ENCODE measurements at regions not wholly inside any gene's neighbourhood (a gene's known extent, or its start where the extent isn't known, plus 50 kb on each side); places are given as distances from the start of the nearest gene placed in this dataset.
A peak's percentile ranks its signal among the peaks of the same experiment; 100 is the strongest.

- TF ChIP-seq MXI1 (IDR thresholded peaks at IDR 0.05; ENCODE audit: low read depth, low read length) (no peak), MEF2A (IDR thresholded peaks at IDR 0.05; ENCODE audit: borderline replicate concordance, low read depth) (no peak), NFIC (IDR thresholded peaks at IDR 0.05; ENCODE audit: borderline replicate concordance) (no peak), CHD2 (IDR thresholded peaks at IDR 0.05; ENCODE audit: low read length, partially characterized antibody) (no peak), USF2 (IDR thresholded peaks at IDR 0.05; ENCODE audit: borderline replicate concordance, low read depth, low read length) (no peak), RFX5 (IDR thresholded peaks at IDR 0.05; ENCODE audit: low read length) (no peak), RCOR1 (IDR thresholded peaks at IDR 0.05; ENCODE audit: low read length) (no peak), NRF1 (IDR thresholded peaks at IDR 0.05; ENCODE audit: low read depth, low read length) (no peak), MAX (IDR thresholded peaks at IDR 0.05; ENCODE audit: low read depth) (no peak), PBX3 (IDR thresholded peaks at IDR 0.05) (no peak)
Observed at GRCh38 chr3:107249132-107249531, 128.1 kb upstream of the CCDC54 start (continued).

- no peak overlapping the region for H3K4me2 ChIP-seq
- no peaks in the 10 kb centered on the region for H4K20me1 ChIP-seq (ENCODE audit: insufficient read depth)
- POLR2A ChIA-PET: no interaction called here
- H3K36me3 ChIP-seq (replicated peaks in 1 of 2; ENCODE audit: control insufficient read depth in 1 of 2, insufficient read depth in 2 of 2, low read length in 1 of 2): peaks cover 33% of the 10 kb centered on the region in 2 experiments
- CTCF ChIA-PET: no interaction called here
- WGBS (ENCODE audit: low lambda C conversion rate): 82% methylated on average over 3 of the region's 4 CpGs
- no peaks in the 10 kb centered on the region for H3F3A ChIP-seq (replicated peaks; ENCODE audit: insufficient read depth)
- TF ChIP-seq USF2 (IDR thresholded peaks at IDR 0.05; ENCODE audit: borderline replicate concordance, low read depth, low read length) (no peak), NFIC (IDR thresholded peaks at IDR 0.05; ENCODE audit: borderline replicate concordance) (no peak), RAD21 (IDR thresholded peaks at IDR 0.05; ENCODE audit: low read length) (0 out of 2 replicates have a peak, but pooled peaks have one; percentile 15), RFX5 (IDR thresholded peaks at IDR 0.05; ENCODE audit: low read length) (no peak), RCOR1 (IDR thresholded peaks at IDR 0.05; ENCODE audit: low read length) (0 out of 2 replicates have a peak, but pooled peaks have one; percentile 56)
- H3K4me1 ChIP-seq (ENCODE audit: control insufficient read depth in 1 of 2, insufficient read depth in 2 of 2, low read depth in 1 of 2, low read length in 1 of 2): peaks cover 0 to 2% of the 10 kb centered on the region in 2 experiments; a peak in 1 of 4 replicates
- DNase-seq: peak; percentile 22
- no peaks in the 10 kb centered on the region for H3K9me2 ChIP-seq
- H2AFZ ChIP-seq (ENCODE audit: low read depth): no peak overlapping the region
- H3K79me2 ChIP-seq (ENCODE audit: insufficient read depth): peaks cover 9% of the 10 kb centered on the region; the same call in 1 of the 2 replicates
- no peak overlapping the region for H3K9ac ChIP-seq
- H3K4me3 ChIP-seq (ENCODE audit: low read depth in 2 of 2, low read length in 1 of 2): no peak overlapping the region
- H3K27ac ChIP-seq (ENCODE audit: low read depth in 2 of 2, low read length in 1 of 2): no peak overlapping the region
- no peaks in the 10 kb centered on the region for H3K27me3 ChIP-seq (ENCODE audit: insufficient read depth)
- no peaks in the 10 kb centered on the region for H3K9me3 ChIP-seq
Observed at GRCh38 chr3:107250221-107250620, 127.0 kb upstream of the CCDC54 start.

GRCh38 chr3:107251819-107252218, 125.4 kb upstream of the CCDC54 start:
- WGBS (ENCODE audit: low lambda C conversion rate): 100% methylated on average over 5 of the region's 5 CpGs
- Histone ChIP-seq H3K9me3 (no peaks in the 10 kb centered on the region), H3K9me2 (no peaks in the 10 kb centered on the region), H3K4me2 (no peak overlapping the region), H3K9ac (no peak overlapping the region), H3K27ac (ENCODE audit: low read depth in 2 of 2, low read length in 1 of 2) (no peak overlapping the region), H3F3A (replicated peaks; ENCODE audit: insufficient read depth) (no peaks in the 10 kb centered on the region), H4K20me1 (ENCODE audit: insufficient read depth) (no peaks in the 10 kb centered on the region), H3K27me3 (ENCODE audit: insufficient read depth) (no peaks in the 10 kb centered on the region), H2AFZ (ENCODE audit: low read depth) (no peak overlapping the region), H3K4me3 (ENCODE audit: low read depth in 2 of 2, low read length in 1 of 2) (no peak overlapping the region), H3K4me1 (ENCODE audit: control insufficient read depth in 1 of 2, insufficient read depth in 2 of 2, low read depth in 1 of 2, low read length in 1 of 2) (peaks cover 0 to 2% of the 10 kb centered on the region in 2 experiments; a peak in 1 of 4 replicates), H3K36me3 (replicated peaks in 1 of 2; ENCODE audit: control insufficient read depth in 1 of 2, insufficient read depth in 2 of 2, low read length in 1 of 2) (peaks cover 21 to 23% of the 10 kb centered on the region in 2 experiments), H3K79me2 (ENCODE audit: insufficient read depth) (no peaks in the 10 kb centered on the region)
- DNase-seq: no peak
- ChIA-PET CTCF (interaction anchor here (0.6 to 1.9 kb wide), 6 partner anchors 15 to 1226 kb away, joined by 3 to 8 read pairs (median 4); no protein-coding TSS in a partner anchor), POLR2A (no interaction called here)
- no peak for TF ChIP-seq TEAD4 (IDR thresholded peaks at IDR 0.05; ENCODE audit: borderline replicate concordance, insufficient read depth)
- no peak for TF ChIP-seq USF1 (IDR thresholded peaks at IDR 0.05; ENCODE audit: borderline replicate concordance, low read depth)
- no peak for TF ChIP-seq YY1 (IDR thresholded peaks at IDR 0.05; ENCODE audit: low read depth)
- TF ChIP-seq CHD2 (IDR thresholded peaks at IDR 0.05; ENCODE audit: low read length, partially characterized antibody): no peak
- no peak for TF ChIP-seq TAF1 (IDR thresholded peaks at IDR 0.05; ENCODE audit: borderline replicate concordance, low read depth, low read length)
- no peak for TF ChIP-seq NRF1 (IDR thresholded peaks at IDR 0.05; ENCODE audit: low read depth, low read length)
- TF ChIP-seq REST (IDR thresholded peaks at IDR 0.05; ENCODE audit: low read depth, low read length): no peak
- no peak for TF ChIP-seq RXRA (IDR thresholded peaks at IDR 0.05; ENCODE audit: borderline replicate concordance, low read depth)
- no peak for TF ChIP-seq RFX5 (IDR thresholded peaks at IDR 0.05; ENCODE audit: low read length)
- TF ChIP-seq TCF12 (IDR thresholded peaks at IDR 0.05): no peak

Data from SK-N-SH (cell line).